ENCODE measurements at regions not wholly inside any gene's neighbourhood (a gene's known extent, or its start where the extent isn't known, plus 50 kb on each side); places are given as distances from the start of the nearest gene placed in this dataset.

GRCh38 chrX:107507093-107507743, 57.8 kb downstream of the FRMPD3 start:
- TF ChIP-seq POLR2A (IDR thresholded peaks at IDR 0.05) (no peak), CTCF (IDR thresholded peaks at IDR 0.05) (no peak)
- peaks cover 0 to 68% (median 15%) of the 10 kb centered on the region in 9 donors for H3K27me3 ChIP-seq
- intact Hi-C loops (cut with DNase I), result no loop called here
- H3K36me3 ChIP-seq, result no peaks in the 10 kb centered on the region
- DNase-seq, result no peak
- WGBS, 4 donors, result 2 to 42% (median 20%) methylated on average over 32 to 44 of the region's 45 CpGs
- no peak for ATAC-seq
- peaks cover 0 to 19% (median 0%) of the 10 kb centered on the region in 12 donors for H3K9me3 ChIP-seq
- no peak overlapping the region for H3K27ac ChIP-seq
- peak overlapping the region in 2 of 12 donors; percentile 7 to 9 for H3K4me3 ChIP-seq
- H3K4me1 ChIP-seq, result peaks cover 0 to 10% (median 0%) of the 10 kb centered on the region in 12 donors

DNA sequence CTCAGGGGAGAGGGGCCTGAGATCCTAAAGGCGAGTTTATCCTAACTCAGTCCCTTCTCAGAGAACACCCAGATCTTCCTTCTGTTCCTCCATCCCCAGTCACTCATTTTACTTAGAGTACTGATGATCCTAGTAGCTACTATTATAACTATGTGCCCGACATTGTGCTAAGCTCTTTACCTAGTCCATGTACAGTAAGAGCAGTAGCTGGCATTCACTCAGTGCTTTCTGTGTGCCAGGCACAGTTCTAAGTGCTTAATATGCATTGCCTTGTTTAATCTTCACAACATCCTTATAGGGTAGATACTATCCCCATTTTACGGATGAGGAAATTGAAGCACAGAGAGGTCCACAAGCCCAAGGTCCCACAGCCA, 58.3 kb downstream of the FRMPD3 start:
- peaks cover 0 to 10% (median 0%) of the 10 kb centered on the region in 12 donors for H3K4me1 ChIP-seq
- H3K9me3 ChIP-seq, result peaks cover 0 to 19% (median 0%) of the 10 kb centered on the region in 12 donors
- DNase-seq (no peak), ATAC-seq (no peak)
- H3K27me3 ChIP-seq, result peaks cover 0 to 68% (median 15%) of the 10 kb centered on the region in 9 donors
- 53 to 64% (median 59%) methylated on average over 3 of the region's 3 CpGs for WGBS, 4 donors
- intact Hi-C loops (cut with DNase I), result no loop called here
- no peak overlapping the region for H3K27ac ChIP-seq
- H3K36me3 ChIP-seq, result no peaks in the 10 kb centered on the region
- H3K4me3 ChIP-seq, result no peak overlapping the region
- no peak for TF ChIP-seq POLR2A (IDR thresholded peaks at IDR 0.05)
- no peak for TF ChIP-seq CTCF (IDR thresholded peaks at IDR 0.05)

- TF ChIP-seq CTCF (IDR thresholded peaks at IDR 0.05) (no peak), POLR2A (IDR thresholded peaks at IDR 0.05) (no peak)
- 63 to 78% (median 71%) methylated on average over 3 of the region's 3 CpGs for WGBS, 4 donors
- ATAC-seq (no peak), DNase-seq (no peak)
- peaks cover 0 to 67% (median 15%) of the 10 kb centered on the region in 9 donors for H3K27me3 ChIP-seq
- peaks cover 0 to 10% (median 0%) of the 10 kb centered on the region in 12 donors for H3K4me1 ChIP-seq
- intact Hi-C loops (cut with DNase I), result no loop called here
- no peaks in the 10 kb centered on the region for H3K36me3 ChIP-seq
- H3K9me3 ChIP-seq, result peaks cover 0 to 19% (median 0%) of the 10 kb centered on the region in 12 donors
- no peak overlapping the region for H3K4me3 ChIP-seq
- no peak overlapping the region for H3K27ac ChIP-seq
These were observed 59.5 kb downstream of the FRMPD3 start for GRCh38 chrX:107508925-107509324.

GRCh38 chrX:107514944-107515343, 65.5 kb downstream of the FRMPD3 start:
- Histone ChIP-seq H3K9me3 (no peaks in the 10 kb centered on the region), H3K4me1 (no peaks in the 10 kb centered on the region), H3K27me3 (peaks cover 0 to 26% (median 0%) of the 10 kb centered on the region in 9 donors), H3K36me3 (no peaks in the 10 kb centered on the region), H3K27ac (no peak overlapping the region), H3K4me3 (no peak overlapping the region)
- TF ChIP-seq POLR2A (IDR thresholded peaks at IDR 0.05) (no peak), CTCF (IDR thresholded peaks at IDR 0.05) (no peak)
- 55 to 89% (median 76%) methylated on average over 2 of the region's 2 CpGs for WGBS, 4 donors
- no peak for ATAC-seq
- DNase-seq, result no peak
- intact Hi-C loops (cut with DNase I), result no loop called here

All from heart left ventricle (tissue), 16 donors.